ENCODE measurements at regions not wholly inside any gene's neighbourhood (a gene's known extent, or its start where the extent isn't known, plus 50 kb on each side); places are given as distances from the start of the nearest gene placed in this dataset.
"Not testable (repeated sequence)": the region's sequence is repeated elsewhere in the genome, so short reads cannot be mapped to it uniquely, and the experiment has no call there.

- TF ChIP-seq, protein P1, sequence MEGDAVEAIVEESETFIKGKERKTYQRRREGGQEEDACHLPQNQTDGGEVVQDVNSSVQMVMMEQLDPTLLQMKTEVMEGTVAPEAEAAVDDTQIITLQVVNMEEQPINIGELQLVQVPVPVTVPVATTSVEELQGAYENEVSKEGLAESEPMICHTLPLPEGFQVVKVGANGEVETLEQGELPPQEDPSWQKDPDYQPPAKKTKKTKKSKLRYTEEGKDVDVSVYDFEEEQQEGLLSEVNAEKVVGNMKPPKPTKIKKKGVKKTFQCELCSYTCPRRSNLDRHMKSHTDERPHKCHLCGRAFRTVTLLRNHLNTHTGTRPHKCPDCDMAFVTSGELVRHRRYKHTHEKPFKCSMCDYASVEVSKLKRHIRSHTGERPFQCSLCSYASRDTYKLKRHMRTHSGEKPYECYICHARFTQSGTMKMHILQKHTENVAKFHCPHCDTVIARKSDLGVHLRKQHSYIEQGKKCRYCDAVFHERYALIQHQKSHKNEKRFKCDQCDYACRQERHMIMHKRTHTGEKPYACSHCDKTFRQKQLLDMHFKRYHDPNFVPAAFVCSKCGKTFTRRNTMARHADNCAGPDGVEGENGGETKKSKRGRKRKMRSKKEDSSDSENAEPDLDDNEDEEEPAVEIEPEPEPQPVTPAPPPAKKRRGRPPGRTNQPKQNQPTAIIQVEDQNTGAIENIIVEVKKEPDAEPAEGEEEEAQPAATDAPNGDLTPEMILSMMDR (IDR thresholded peaks at IDR 0.05) = no peak
- TF ChIP-seq POLR2A (IDR thresholded peaks at IDR 0.05) (no peak), POLR2AphosphoS5 (IDR thresholded peaks at IDR 0.05) (no peak), EP300 (IDR thresholded peaks at IDR 0.05) (no peak)
- Histone ChIP-seq H3K9me3 (no peaks in the 10 kb centered on the region), H3K36me3 (peaks cover 0 to 6% of the 10 kb centered on the region in 2 donors), H3K27ac (no peak overlapping the region), H3K4me1 (no peaks in the 10 kb centered on the region), H3K27me3 (no peaks in the 10 kb centered on the region), H3K4me3 (no peak overlapping the region)
- no peak for ATAC-seq
- WGBS, 2 donors (ENCODE audit: low coverage in 1 of 2) = 89 to 93% methylated on average over 2 to 6 of the region's 6 CpGs
These were observed 497.5 kb downstream of the UTRN start for GRCh38 chr6:144782634-144783033.

DNA sequence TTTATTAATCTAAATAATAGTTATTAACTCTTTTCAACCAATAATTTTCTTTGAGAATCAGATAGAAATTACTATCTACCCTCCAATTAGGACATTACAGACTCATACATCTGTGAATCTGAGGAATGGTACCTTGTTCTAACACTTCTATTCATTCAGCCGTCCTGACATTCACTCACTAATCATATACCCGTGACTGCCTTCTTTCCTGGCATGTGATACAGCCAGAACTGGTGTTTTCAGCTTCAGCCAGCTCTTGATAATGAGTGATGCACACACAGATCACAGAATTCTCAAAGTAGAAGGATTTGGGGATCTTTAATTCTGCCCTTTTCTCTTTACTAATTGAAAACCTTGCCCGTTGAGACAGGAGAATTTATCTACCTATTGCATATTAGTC is 499.9 kb downstream of the UTRN start:
- 82 to 100% methylated on average over 3 of the region's 3 CpGs for WGBS, 2 donors (ENCODE audit: low coverage in 1 of 2)
- Histone ChIP-seq H3K27ac (no peak overlapping the region), H3K36me3 (peaks cover 0 to 18% of the 10 kb centered on the region in 2 donors), H3K9me3 (no peaks in the 10 kb centered on the region), H3K4me3 (no peak overlapping the region), H3K4me1 (no peaks in the 10 kb centered on the region), H3K27me3 (no peaks in the 10 kb centered on the region)
- no peak for ATAC-seq
- TF ChIP-seq POLR2AphosphoS5 (IDR thresholded peaks at IDR 0.05) (no peak), EP300 (IDR thresholded peaks at IDR 0.05) (no peak), POLR2A (IDR thresholded peaks at IDR 0.05) (no peak)
- TF ChIP-seq, protein P1 (IDR thresholded peaks at IDR 0.05) = no peak

DNA sequence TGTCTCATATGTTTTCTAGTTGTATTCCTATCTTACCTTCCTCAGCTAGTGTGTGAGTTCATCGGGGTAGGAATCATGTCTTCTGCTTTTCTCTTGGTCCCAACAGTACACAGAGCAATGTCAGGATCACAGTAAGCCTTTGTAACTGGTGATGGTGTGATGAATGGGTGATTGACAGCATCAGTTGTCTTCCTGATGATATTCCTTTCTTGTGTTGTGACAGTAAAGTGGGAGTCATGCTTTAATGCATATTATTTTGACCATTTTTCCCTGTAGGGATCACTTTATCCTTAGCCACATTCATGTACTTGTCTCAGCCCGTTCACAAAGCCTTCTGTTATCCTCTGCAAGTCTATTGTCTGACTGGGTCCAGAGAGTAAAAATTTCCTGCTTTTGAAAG is 501.7 kb downstream of the UTRN start:
- TF ChIP-seq POLR2AphosphoS5 (IDR thresholded peaks at IDR 0.05) = no peak
- TF ChIP-seq EP300 (IDR thresholded peaks at IDR 0.05) = no peak
- no peak for TF ChIP-seq POLR2A (IDR thresholded peaks at IDR 0.05)
- TF ChIP-seq, protein P1 (IDR thresholded peaks at IDR 0.05) = no peak
- no peaks in the 10 kb centered on the region for H3K4me1 ChIP-seq
- no peak overlapping the region for H3K4me3 ChIP-seq
- H3K27ac ChIP-seq = no peak overlapping the region
- peaks cover 0 to 12% of the 10 kb centered on the region in 2 donors for H3K36me3 ChIP-seq
- WGBS, 2 donors (ENCODE audit: low coverage in 1 of 2) = 83 to 100% methylated on average over 1 to 2 of the region's 2 CpGs
- H3K27me3 ChIP-seq = no peaks in the 10 kb centered on the region
- no peaks in the 10 kb centered on the region for H3K9me3 ChIP-seq
- no peak for ATAC-seq

DNA sequence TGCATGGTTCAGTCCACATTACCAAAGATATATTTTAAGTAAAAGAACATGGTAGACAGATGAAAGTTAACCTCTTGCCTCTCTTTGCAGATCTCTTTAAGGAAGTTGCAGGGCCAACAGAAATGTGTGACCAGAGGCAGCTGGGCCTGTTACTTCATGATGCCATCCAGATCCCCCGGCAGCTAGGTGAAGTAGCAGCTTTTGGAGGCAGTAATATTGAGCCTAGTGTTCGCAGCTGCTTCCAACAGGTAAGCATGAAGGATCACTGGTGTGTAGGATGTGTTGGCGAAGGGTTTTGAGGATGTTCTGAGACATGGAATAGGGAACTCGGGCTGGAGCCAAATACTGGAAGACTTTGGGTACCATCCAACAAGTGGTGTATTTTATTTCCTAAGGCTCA is 508.6 kb downstream of the UTRN start:
- ATAC-seq = no peak
- no peak overlapping the region for H3K4me3 ChIP-seq
- H3K27ac ChIP-seq = no peak overlapping the region
- WGBS, 2 donors (ENCODE audit: low coverage in 1 of 2) = 44 to 78% methylated on average over 3 to 4 of the region's 4 CpGs
- H3K9me3 ChIP-seq = no peaks in the 10 kb centered on the region
- peaks cover 0 to 6% (median 0%) of the 10 kb centered on the region in 3 donors for H3K4me1 ChIP-seq
- H3K27me3 ChIP-seq = no peaks in the 10 kb centered on the region
- TF ChIP-seq EP300 (IDR thresholded peaks at IDR 0.05) (no peak), POLR2AphosphoS5 (IDR thresholded peaks at IDR 0.05) (no peak)
- peaks cover 0 to 52% of the 10 kb centered on the region in 2 donors for H3K36me3 ChIP-seq

- not testable (repeated sequence) for H3K4me3 ChIP-seq, ATAC-seq, H3K4me1 ChIP-seq, H3K9me3 ChIP-seq, H3K27ac ChIP-seq, H3K27me3 ChIP-seq
- 91 to 95% methylated on average over 2 of the region's 2 CpGs for WGBS, 2 donors (ENCODE audit: low coverage in 1 of 2)
- peaks cover 0 to 46% of the 10 kb centered on the region in 2 donors for H3K36me3 ChIP-seq
These were observed 509.9 kb downstream of the UTRN start for GRCh38 chr6:144795022-144795421.

DNA sequence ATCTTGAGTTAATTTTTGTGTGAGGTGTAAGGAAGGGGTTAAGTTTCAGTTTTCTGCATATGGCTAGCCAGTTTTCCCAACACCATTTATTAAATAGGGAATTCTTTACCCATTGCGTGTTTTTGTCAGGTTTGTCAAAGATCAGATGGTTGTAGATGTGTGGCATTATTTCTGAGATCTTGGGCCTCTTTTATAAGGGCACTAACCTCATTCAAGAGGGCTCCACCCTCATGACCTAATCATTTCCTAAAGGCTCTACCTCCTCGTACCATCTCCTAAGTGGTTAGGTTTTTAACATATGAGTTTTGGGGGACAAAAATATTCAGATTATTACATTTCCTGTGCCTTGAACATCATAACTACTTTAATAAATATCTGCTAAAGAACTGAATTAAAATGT is 510.9 kb downstream of the UTRN start:
- no peaks in the 10 kb centered on the region for H3K9me3 ChIP-seq
- H3K36me3 ChIP-seq = peaks cover 0 to 46% of the 10 kb centered on the region in 2 donors
- no peak overlapping the region for H3K27ac ChIP-seq
- H3K4me1 ChIP-seq = peaks cover 0 to 6% (median 0%) of the 10 kb centered on the region in 3 donors
- H3K27me3 ChIP-seq = no peaks in the 10 kb centered on the region
- TF ChIP-seq, protein P1 (IDR thresholded peaks at IDR 0.05) = no peak
- TF ChIP-seq POLR2AphosphoS5 (IDR thresholded peaks at IDR 0.05) (no peak), POLR2A (IDR thresholded peaks at IDR 0.05) (no peak), EP300 (IDR thresholded peaks at IDR 0.05) (no peak)
- H3K4me3 ChIP-seq = no peak overlapping the region
- no peak for ATAC-seq
- 86 to 100% methylated on average over 1 of the region's 2 CpGs for WGBS, 2 donors (ENCODE audit: low coverage in 1 of 2)

Data from gastroesophageal sphincter (tissue), 4 donors.